Fibroblast of villous mesenchyme (primary cell): ENCODE measurements at regions not wholly inside any gene's neighbourhood (a gene's known extent, or its start where the extent isn't known, plus 50 kb on each side); places are given as distances from the start of the nearest gene placed in this dataset.

ENCODE experiments used
- DNase-seq: peaks from one replicate; pipeline ENCODE4 v3.0.0-alpha.2; 2010; ENCODE audit warnings: low read depth
- H3K4me3 ChIP-seq: 2 replicates; pipeline ENCODE4 v1.5.1; 2011; ENCODE audit warnings: low read depth, mild to moderate bottlenecking, low read length
- CTCF ChIP-seq: IDR thresholded peaks from 2 replicates; pipeline ENCODE4 v1.5.1; 2012; ENCODE audit warnings: low read depth, mild to moderate bottlenecking, low read length; ENCODE audit not compliant: insufficient read depth

- TF ChIP-seq CTCF: no peak
Observed at GRCh38 chr7:46296526-46296925, 375.5 kb upstream of the IGFBP3 start.

DNA sequence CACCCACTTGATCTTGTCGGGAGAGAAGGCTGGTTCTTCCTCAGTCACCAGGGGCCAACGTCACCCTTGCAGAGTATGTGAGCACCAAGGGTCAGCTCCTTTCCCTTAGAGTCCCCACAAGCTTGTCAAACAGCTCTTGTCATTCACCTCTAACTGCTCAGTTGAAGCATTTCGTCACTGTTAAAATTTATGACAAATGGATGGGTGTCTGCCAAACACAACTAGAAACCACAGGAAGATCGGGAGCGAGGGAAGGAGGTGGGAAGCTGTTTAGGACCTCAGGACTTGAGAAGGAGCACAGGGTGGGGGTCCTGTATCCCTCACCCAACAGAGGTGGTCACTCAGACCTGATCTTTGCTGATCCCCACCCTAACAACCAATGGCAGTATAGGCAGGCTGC, 373.3 kb upstream of the IGFBP3 start:
- no peak for DNase-seq
- no peak for TF ChIP-seq CTCF
- H3K4me3 ChIP-seq: no peak overlapping the region

More at GRCh38 chr7:46296526-46296925, 375.5 kb upstream of the IGFBP3 start:
- no peak for DNase-seq
- H3K4me3 ChIP-seq: no peak overlapping the region

DNA sequence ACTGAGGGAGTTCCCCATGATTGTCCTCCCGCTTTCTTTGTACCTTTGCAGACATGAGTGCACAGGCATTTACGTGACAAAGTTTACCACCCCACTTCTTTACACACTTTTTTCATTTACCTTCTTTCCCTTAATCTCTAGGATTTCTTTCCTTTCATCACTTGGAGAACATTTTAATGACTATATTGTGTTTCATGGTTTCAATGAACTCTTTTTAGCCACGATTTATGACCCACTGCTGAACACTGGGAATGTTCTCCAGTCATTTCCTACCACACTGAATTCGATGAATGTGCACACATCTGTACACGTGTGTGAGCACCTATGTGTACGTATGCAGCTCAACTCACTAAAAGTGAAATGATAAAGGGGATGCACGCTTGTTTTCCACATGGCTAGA, 371.7 kb upstream of the IGFBP3 start:
- DNase-seq: no peak
- no peak overlapping the region for H3K4me3 ChIP-seq

GRCh38 chr7:46291601-46292150, 370.6 kb upstream of the IGFBP3 start:
- no peak overlapping the region for H3K4me3 ChIP-seq
- peak; percentile 45 for DNase-seq
- no peak for TF ChIP-seq CTCF

More for the DNA sequence above, 371.7 kb upstream of the IGFBP3 start:
- TF ChIP-seq CTCF: no peak

DNA sequence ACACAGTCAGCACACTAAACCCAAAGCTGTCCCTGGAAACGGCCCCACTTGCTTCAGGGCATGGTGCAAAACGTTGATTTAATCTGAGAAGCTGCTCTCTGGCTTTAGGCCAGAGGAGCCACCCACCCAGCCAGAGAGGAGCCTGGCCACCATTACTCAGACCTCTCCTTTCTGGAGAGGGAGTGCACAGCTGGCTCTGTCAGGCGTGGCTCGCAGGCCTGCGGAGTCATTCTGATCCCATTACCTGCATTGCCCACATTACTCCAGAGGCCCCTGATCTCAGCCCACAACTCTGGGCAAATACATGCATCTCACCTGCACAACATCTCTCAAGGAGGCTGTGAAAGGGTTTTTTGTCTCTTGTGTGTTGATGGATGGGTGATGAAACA, 370.0 kb upstream of the IGFBP3 start:
- H3K4me3 ChIP-seq: no peak overlapping the region
- TF ChIP-seq CTCF: no peak
- no peak for DNase-seq

- no peak for TF ChIP-seq CTCF
- DNase-seq: peak; percentile 3
- H3K4me3 ChIP-seq: no peak overlapping the region
Observed at GRCh38 chr7:46290374-46291049, 369.4 kb upstream of the IGFBP3 start.

GRCh38 chr7:46288861-46289260, 367.8 kb upstream of the IGFBP3 start:
- H3K4me3 ChIP-seq: no peak overlapping the region
- no peak for DNase-seq
- TF ChIP-seq CTCF: no peak
